Erythroblast (primary cell): ENCODE measurements at regions not wholly inside any gene's neighbourhood (a gene's known extent, or its start where the extent isn't known, plus 50 kb on each side); places are given as distances from the start of the nearest gene placed in this dataset.

ENCODE experiments used
- GATA1 ChIP-seq: IDR thresholded peaks from 2 replicates; pipeline ENCODE4 v1.6.1; 2011; ENCODE audit warnings: low read depth, mild to moderate bottlenecking, control low read depth, low read length, moderate library complexity
- POLR2A ChIP-seq: IDR thresholded peaks from 2 replicates; pipeline ENCODE4 v1.6.1; 2011; ENCODE audit warnings: mild to moderate bottlenecking, low read length

- TF ChIP-seq POLR2A (no peak), GATA1 (no peak)
Measured at GRCh38 chr11:120009938-120010337, 128.0 kb downstream of the TRIM29 start.
